ENCODE measurements at regions not wholly inside any gene's neighbourhood (a gene's known extent, or its start where the extent isn't known, plus 50 kb on each side); places are given as distances from the start of the nearest gene placed in this dataset.

DNA sequence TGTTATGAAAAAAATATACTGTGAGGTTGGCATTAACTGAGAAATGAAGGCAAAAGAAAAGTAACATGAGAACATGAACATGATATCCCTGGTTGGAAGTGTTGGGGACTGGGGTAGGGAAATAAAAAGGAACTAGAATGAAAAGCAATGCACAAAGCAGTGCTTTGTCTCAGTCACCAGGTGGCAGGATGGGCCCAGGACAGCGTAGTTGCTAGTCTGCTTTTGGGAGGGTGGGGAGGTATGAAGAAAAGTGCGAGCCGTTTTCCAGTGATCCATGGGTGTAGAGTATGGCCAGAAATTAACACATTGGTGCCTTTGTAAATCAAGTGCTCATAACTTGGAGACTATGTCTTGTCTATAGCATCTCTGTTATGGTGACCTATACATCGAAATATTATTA is 662.5 kb upstream of the SALL1 start:
- DNase-seq (ENCODE audit: low read depth, low spot score): no peak
- POLR2A ChIA-PET: no interaction called here
- no peaks in the 10 kb centered on the region for H3K9me3 ChIP-seq (ENCODE audit: control insufficient read depth, insufficient read depth, low read length)
- H3K4me3 ChIP-seq (ENCODE audit: low read depth, low read length): no peak overlapping the region
- no peak overlapping the region for H3K27ac ChIP-seq (ENCODE audit: low read depth, low read length)
- no peaks in the 10 kb centered on the region for H3K27me3 ChIP-seq (ENCODE audit: control insufficient read depth, insufficient read depth, low read length)
- CTCF ChIA-PET: interaction anchor here (0.6 kb wide), 1 partner anchor 52 kb away, joined by 3 read pairs; no protein-coding TSS in a partner anchor
- TF ChIP-seq, protein P1, sequence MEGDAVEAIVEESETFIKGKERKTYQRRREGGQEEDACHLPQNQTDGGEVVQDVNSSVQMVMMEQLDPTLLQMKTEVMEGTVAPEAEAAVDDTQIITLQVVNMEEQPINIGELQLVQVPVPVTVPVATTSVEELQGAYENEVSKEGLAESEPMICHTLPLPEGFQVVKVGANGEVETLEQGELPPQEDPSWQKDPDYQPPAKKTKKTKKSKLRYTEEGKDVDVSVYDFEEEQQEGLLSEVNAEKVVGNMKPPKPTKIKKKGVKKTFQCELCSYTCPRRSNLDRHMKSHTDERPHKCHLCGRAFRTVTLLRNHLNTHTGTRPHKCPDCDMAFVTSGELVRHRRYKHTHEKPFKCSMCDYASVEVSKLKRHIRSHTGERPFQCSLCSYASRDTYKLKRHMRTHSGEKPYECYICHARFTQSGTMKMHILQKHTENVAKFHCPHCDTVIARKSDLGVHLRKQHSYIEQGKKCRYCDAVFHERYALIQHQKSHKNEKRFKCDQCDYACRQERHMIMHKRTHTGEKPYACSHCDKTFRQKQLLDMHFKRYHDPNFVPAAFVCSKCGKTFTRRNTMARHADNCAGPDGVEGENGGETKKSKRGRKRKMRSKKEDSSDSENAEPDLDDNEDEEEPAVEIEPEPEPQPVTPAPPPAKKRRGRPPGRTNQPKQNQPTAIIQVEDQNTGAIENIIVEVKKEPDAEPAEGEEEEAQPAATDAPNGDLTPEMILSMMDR (IDR thresholded peaks at IDR 0.05; ENCODE audit: low read depth, low read length): peak; percentile 19; the same call in 1 of the 2 replicates

DNA sequence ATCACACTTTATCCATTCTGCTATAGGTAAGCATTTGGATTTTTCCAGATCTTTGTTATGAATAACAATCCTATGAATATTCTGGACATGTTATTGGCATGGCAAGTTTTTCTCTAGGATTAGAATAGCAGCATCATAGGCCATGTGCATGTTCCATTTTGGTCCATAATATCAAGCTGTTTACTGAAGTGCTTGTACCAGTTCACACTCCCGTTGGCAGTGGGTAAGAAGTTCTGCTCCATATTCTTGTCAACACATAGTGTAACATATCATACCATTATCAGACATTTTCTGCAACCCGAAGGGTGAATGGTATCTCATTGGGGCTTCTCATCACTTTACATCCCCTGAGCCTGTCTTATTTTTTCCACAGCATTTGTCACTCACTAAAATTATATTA is 661.9 kb upstream of the SALL1 start:
- CTCF ChIA-PET: interaction anchor here (0.6 kb wide), 1 partner anchor 51 kb away, joined by 3 read pairs; no protein-coding TSS in a partner anchor
- no peak for DNase-seq (ENCODE audit: low read depth, low spot score)
- Histone ChIP-seq H3K27me3 (ENCODE audit: control insufficient read depth, insufficient read depth, low read length) (no peaks in the 10 kb centered on the region), H3K9me3 (ENCODE audit: control insufficient read depth, insufficient read depth, low read length) (no peaks in the 10 kb centered on the region), H3K4me3 (ENCODE audit: low read depth, low read length) (no peak overlapping the region), H3K27ac (ENCODE audit: low read depth, low read length) (no peak overlapping the region)
- TF ChIP-seq, protein P1 (IDR thresholded peaks at IDR 0.05; ENCODE audit: low read depth, low read length): no peak
- POLR2A ChIA-PET: no interaction called here

DNA sequence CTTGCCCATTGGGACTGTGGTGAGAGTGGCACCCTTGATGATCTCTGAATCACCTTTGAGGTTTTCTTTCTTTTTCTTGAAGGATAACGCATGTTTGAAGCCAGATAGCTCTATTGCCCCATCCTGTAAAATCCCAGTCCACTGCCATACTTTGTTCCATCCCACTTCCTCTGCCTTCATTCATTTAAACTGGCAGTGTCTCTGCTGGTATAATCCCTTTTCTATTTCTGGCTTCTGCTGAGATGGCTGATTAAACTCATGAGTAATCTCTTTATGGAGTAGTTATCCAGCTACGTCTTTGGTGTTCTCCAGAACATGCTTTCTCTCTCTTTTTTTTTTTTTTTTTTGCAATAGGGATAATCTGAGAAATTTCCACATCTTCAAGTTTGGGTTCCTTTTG is 656.5 kb upstream of the SALL1 start:
- CTCF ChIA-PET: interaction anchor here (1.2 kb wide), 2 partner anchors 11 to 1001 kb away, joined by 3 read pairs; no protein-coding TSS in a partner anchor
- no peak for DNase-seq (ENCODE audit: low read depth, low spot score)

DNA sequence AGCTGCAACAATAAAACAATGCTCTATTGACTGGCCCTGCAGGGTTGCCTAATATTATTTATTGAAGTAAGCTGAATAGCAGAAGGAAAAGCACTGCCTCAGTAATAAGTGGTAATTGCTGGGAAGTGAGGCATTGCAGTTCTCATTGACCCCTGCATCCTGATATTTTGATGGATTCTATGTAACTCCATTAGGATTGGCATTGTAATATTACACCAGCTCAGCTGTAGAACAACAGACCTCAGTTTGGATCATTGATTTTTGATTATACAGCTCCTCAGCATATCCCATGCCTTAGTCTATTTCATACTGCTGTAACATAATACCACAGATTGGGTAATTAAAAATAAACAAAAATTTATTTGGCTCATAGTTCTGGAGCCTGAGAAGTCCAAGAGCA is 650.6 kb upstream of the SALL1 start:
- H3K4me3 ChIP-seq (ENCODE audit: low read depth, low read length): no peak overlapping the region
- no peaks in the 10 kb centered on the region for H3K27me3 ChIP-seq (ENCODE audit: control insufficient read depth, insufficient read depth, low read length)
- ChIA-PET POLR2A (no interaction called here), CTCF (interaction anchor here (1.0 kb wide), 1 partner anchor 17 kb away, joined by 4 read pairs; no protein-coding TSS in a partner anchor)
- TF ChIP-seq, protein P1 (IDR thresholded peaks at IDR 0.05; ENCODE audit: low read depth, low read length): no peak
- no peaks in the 10 kb centered on the region for H3K9me3 ChIP-seq (ENCODE audit: control insufficient read depth, insufficient read depth, low read length)
- H3K27ac ChIP-seq (ENCODE audit: low read depth, low read length): no peak overlapping the region
- no peak for DNase-seq (ENCODE audit: low read depth, low spot score)

More for the DNA sequence above, 656.5 kb upstream of the SALL1 start:
- Histone ChIP-seq H3K27me3 (ENCODE audit: control insufficient read depth, insufficient read depth, low read length) (no peaks in the 10 kb centered on the region), H3K27ac (ENCODE audit: low read depth, low read length) (no peak overlapping the region), H3K4me3 (ENCODE audit: low read depth, low read length) (no peak overlapping the region), H3K9me3 (ENCODE audit: control insufficient read depth, insufficient read depth, low read length) (no peaks in the 10 kb centered on the region; the same call in 1 of the 2 replicates)
- TF ChIP-seq, protein P1 (IDR thresholded peaks at IDR 0.05; ENCODE audit: low read depth, low read length): no peak
- POLR2A ChIA-PET: no interaction called here

DNA sequence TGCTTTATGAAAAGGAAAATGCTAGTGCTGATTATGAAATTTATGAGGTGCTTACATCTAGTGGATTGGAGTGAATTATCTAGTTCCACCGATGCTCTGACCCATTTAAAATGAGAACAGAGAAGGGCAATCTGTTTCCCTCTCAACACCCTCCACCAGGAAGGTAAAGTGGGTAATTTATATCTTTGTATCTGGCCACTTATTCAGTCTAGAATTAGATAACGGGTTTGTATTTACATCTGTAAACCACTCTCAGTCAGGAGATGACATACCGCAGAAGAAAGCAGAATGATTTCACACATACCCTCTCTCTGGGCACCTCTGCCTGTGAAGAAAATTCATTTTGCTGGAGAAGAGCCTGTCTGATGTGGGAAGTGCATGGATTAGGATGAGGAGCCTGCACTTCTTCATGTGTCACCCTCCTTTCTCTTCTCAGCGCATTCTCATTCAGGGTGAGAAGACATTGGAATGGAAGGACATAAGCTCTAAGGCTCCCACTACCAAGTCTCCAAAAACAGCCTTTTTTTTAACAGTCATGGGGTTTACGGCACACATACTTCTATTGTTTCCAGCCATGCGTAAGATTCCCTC is 646.7 kb upstream of the SALL1 start:
- H3K27ac ChIP-seq (ENCODE audit: low read depth, low read length): no peak overlapping the region
- no peaks in the 10 kb centered on the region for H3K27me3 ChIP-seq (ENCODE audit: control insufficient read depth, insufficient read depth, low read length)
- TF ChIP-seq, protein P1 (IDR thresholded peaks at IDR 0.05; ENCODE audit: low read depth, low read length): no peak
- H3K9me3 ChIP-seq (ENCODE audit: control insufficient read depth, insufficient read depth, low read length): no peaks in the 10 kb centered on the region; the same call in 1 of the 2 replicates
- CTCF ChIA-PET: no interaction called here
- DNase-seq (ENCODE audit: low read depth, low spot score): no peak
- POLR2A ChIA-PET: no interaction called here
- H3K4me3 ChIP-seq (ENCODE audit: low read depth, low read length): no peak overlapping the region
